HepG2 (cell line): ENCODE measurements at regions not wholly inside any gene's neighbourhood (a gene's known extent, or its start where the extent isn't known, plus 50 kb on each side); places are given as distances from the start of the nearest gene placed in this dataset.

Experiments
- AGO2 ChIP-seq: fragments of 200-400 bp; formaldehyde crosslinking; optimal IDR thresholded peaks from 2 replicates; pipeline ENCODE3; 2017; ENCODE audit warnings: mild to moderate bottlenecking, low read depth, low read length, moderate library complexity
- BCL6 ChIP-seq: IDR thresholded peaks from 2 replicates; pipeline ENCODE4 v1.6.1; 2016; ENCODE audit warnings: missing genetic modification reagents, missing compliant biosample characterization
- BRD4 ChIP-seq: sonication (generic); formaldehyde crosslinking; IDR thresholded peaks from 2 replicates; pipeline ENCODE4 v1.4.0; 2020; ENCODE audit warnings: missing genetic modification reagents
- CEBPB ChIP-seq: IDR thresholded peaks from 2 replicates; pipeline ENCODE4 v1.6.1; 2011; ENCODE audit warnings: low read depth, low read length, improper control_type of control experiment, borderline replicate concordance
- CEBPG ChIP-seq: IDR thresholded peaks from 2 replicates; pipeline ENCODE4 v1.6.1; 2016
- DNMT3B ChIP-seq: conservative IDR thresholded peaks from 2 replicates; pipeline ENCODE4 v1.6.1; 2016; ENCODE audit warnings: missing biosample characterization, control low read depth
- ERF ChIP-seq: IDR thresholded peaks from 2 replicates; pipeline ENCODE4 v1.6.1; 2018; ENCODE audit warnings: missing biosample characterization, missing genetic modification reagents
- FOSL2 ChIP-seq: sonication (generic); formaldehyde crosslinking; IDR thresholded peaks from 2 replicates; pipeline ENCODE4 v1.4.0; 2020; ENCODE audit warnings: missing genetic modification reagents
- FOXA3 ChIP-seq: IDR thresholded peaks from 2 replicates; pipeline ENCODE4 v1.6.1; 2016; ENCODE audit warnings: missing genetic modification reagents, missing compliant biosample characterization
- HNF4A ChIP-seq: sonication (generic); formaldehyde crosslinking; IDR thresholded peaks from 2 replicates; pipeline ENCODE4 v1.4.0; 2020; ENCODE audit warnings: missing genetic modification reagents
- HNF4G ChIP-seq, 2 experiments: sonication (generic) in 1 of 2; formaldehyde crosslinking in 1 of 2; IDR thresholded peaks; 2 replicates each; pipeline versions ENCODE4 v1.4.0 to v1.6.1; 2011 to 2020; ENCODE audit warnings: borderline replicate concordance in 2 of 2, low read depth in 2 of 2, mild to moderate bottlenecking in 2 of 2, low read length in 1 of 2, missing genetic modification reagents in 1 of 2, moderate library complexity in 1 of 2
- KAT8 ChIP-seq: IDR thresholded peaks from 2 replicates; pipeline ENCODE4 v1.6.1; 2016; ENCODE audit warnings: missing genetic modification reagents, missing compliant biosample characterization
- MIER2 ChIP-seq: IDR thresholded peaks from 2 replicates; pipeline ENCODE4 v1.6.1; 2016; ENCODE audit warnings: missing biosample characterization, missing genetic modification reagents
- MIXL1 ChIP-seq: IDR thresholded peaks from 2 replicates; pipeline ENCODE4 v1.6.1; 2016
- NFE2 ChIP-seq: sonication (generic); formaldehyde crosslinking; IDR thresholded peaks from 2 replicates; pipeline ENCODE4 v1.4.0; 2020; ENCODE audit warnings: missing genetic modification reagents
- PHB2 ChIP-seq: fragments of 450-650 bp; IDR thresholded peaks from 2 replicates; pipeline ENCODE4 v1.6.1; 2018; ENCODE audit not compliant: partially characterized antibody
- RORA ChIP-seq: sonication (generic); formaldehyde crosslinking; IDR thresholded peaks from 2 replicates; pipeline ENCODE4 v1.5.0; 2020; ENCODE audit warnings: mild to moderate bottlenecking, missing genetic modification reagents, moderate library complexity
- SALL1 ChIP-seq: sonication (generic); formaldehyde crosslinking; IDR thresholded peaks from 2 replicates; pipeline ENCODE4 v1.8.0; 2022; ENCODE audit warnings: mild to moderate bottlenecking, missing genetic modification reagents
- SMC3 ChIP-seq: IDR thresholded peaks from 2 replicates; pipeline ENCODE4 v1.6.1; 2011; ENCODE audit warnings: low read length, improper control_type of control experiment
- SP140L ChIP-seq: sonication (generic); formaldehyde crosslinking; IDR thresholded peaks from 2 replicates; pipeline ENCODE4 v1.4.0; 2020; ENCODE audit warnings: missing genetic modification reagents, borderline replicate concordance
- YEATS2 ChIP-seq: sonication (generic); formaldehyde crosslinking; IDR thresholded peaks from 2 replicates; pipeline ENCODE4 v1.4.0; 2020; ENCODE audit warnings: missing genetic modification reagents, borderline replicate concordance
- ZC3H4 ChIP-seq: sonication (generic); formaldehyde crosslinking; IDR thresholded peaks from 2 replicates; pipeline ENCODE4 v1.4.0; 2020; ENCODE audit warnings: missing genetic modification reagents, borderline replicate concordance
- ZMYM2 ChIP-seq: sonication (generic); formaldehyde crosslinking; IDR thresholded peaks from 2 replicates; pipeline ENCODE4 v1.8.0; 2022; ENCODE audit warnings: mild to moderate bottlenecking, missing genetic modification reagents
- ZNF382 ChIP-seq: sonication (generic); formaldehyde crosslinking; IDR thresholded peaks from 2 replicates; pipeline ENCODE4 v1.5.0; 2020; ENCODE audit warnings: missing genetic modification reagents, mild to moderate bottlenecking, borderline replicate concordance
- ZNF414 ChIP-seq: sonication (generic); formaldehyde crosslinking; IDR thresholded peaks from 2 replicates; pipeline ENCODE4 v1.5.0; 2020; ENCODE audit warnings: missing genetic modification reagents

GRCh38 chr13:107211073-107211472 lies 643.1 kb upstream of the ARGLU1 start (continued):
- TF ChIP-seq HNF4G (IDR thresholded peaks at IDR 0.05; ENCODE audit: borderline replicate concordance, low read depth, low read length) = 0 out of 2 replicates have a peak, but pooled peaks have one; percentile 17
- TF ChIP-seq HNF4G (CRISPR knock-in tag; IDR thresholded peaks at IDR 0.05; ENCODE audit: borderline replicate concordance, low read depth) = no peak
- peak; percentile 77 for TF ChIP-seq HNF4A
- 0 out of 2 replicates have a peak, but pooled peaks have one; percentile 24 for TF ChIP-seq MIXL1 (CRISPR knock-in tag)
- TF ChIP-seq RORA (CRISPR knock-in tag) = no peak
- TF ChIP-seq NFE2 (CRISPR knock-in tag) = no peak
- TF ChIP-seq ZMYM2 (CRISPR knock-in tag) = no peak
- peak; percentile 64 for TF ChIP-seq CEBPG
- TF ChIP-seq BRD4 = no peak
- TF ChIP-seq ERF (CRISPR knock-in tag) = 0 out of 2 replicates have a peak, but pooled peaks have one; percentile 25
- TF ChIP-seq KAT8 (CRISPR knock-in tag) = no peak
- peak; percentile 31; the same call in 1 of the 2 replicates for TF ChIP-seq YEATS2 (CRISPR knock-in tag)
- TF ChIP-seq ZNF382 (CRISPR knock-in tag) = no peak
- TF ChIP-seq FOXA3 = 0 out of 2 replicates have a peak, but pooled peaks have one; percentile 9
- TF ChIP-seq AGO2 = no peak
- TF ChIP-seq ZC3H4 (CRISPR knock-in tag) = no peak
- peak; percentile 75 for TF ChIP-seq SMC3
- no peak for TF ChIP-seq ZNF414 (CRISPR knock-in tag)
- TF ChIP-seq FOSL2 (CRISPR knock-in tag) = peak; percentile 62
- TF ChIP-seq PHB2 = no peak
- TF ChIP-seq SALL1 (CRISPR knock-in tag) = peak; percentile 34; the same call in 1 of the 2 replicates
- no peak for TF ChIP-seq SP140L (CRISPR knock-in tag)
- peak; percentile 72 for TF ChIP-seq CEBPB
- TF ChIP-seq DNMT3B (CRISPR knock-in tag) = no peak
- TF ChIP-seq BCL6 (CRISPR knock-in tag) = peak; percentile 23; the same call in 1 of the 2 replicates
- 0 out of 2 replicates have a peak, but pooled peaks have one; percentile 26 for TF ChIP-seq MIER2 (CRISPR knock-in tag)
- TF ChIP-seq, all 625 proteins: peak for 21
